ENCODE measurements at regions not wholly inside any gene's neighbourhood (a gene's known extent, or its start where the extent isn't known, plus 50 kb on each side); places are given as distances from the start of the nearest gene placed in this dataset.
"Not testable (repeated sequence)": the region's sequence is repeated elsewhere in the genome, so short reads cannot be mapped to it uniquely, and the experiment has no call there.

DNA sequence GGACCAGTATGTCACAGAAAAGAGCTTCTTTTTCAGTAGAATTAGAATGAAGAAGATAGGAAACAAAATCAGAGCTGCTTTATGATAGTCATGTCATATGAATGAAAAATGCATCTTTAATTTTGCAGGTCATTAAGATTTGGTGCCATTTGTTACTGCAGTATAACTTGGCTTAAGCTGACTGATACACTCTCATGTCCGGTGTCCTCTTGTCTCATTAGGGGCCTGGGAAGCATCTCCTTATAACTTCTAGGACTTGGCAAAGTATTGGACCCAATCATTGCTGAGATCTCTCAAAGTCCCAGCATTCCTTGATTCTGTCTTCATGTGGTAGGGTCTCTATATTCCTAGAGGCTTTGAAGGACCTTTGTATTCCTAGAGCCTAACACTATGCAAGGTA is 559.4 kb downstream of the TOX3 start:
- Histone ChIP-seq H3K27ac (no peak overlapping the region), H3K36me3 (ENCODE audit: insufficient read depth, low read length) (no peaks in the 10 kb centered on the region), H3K9ac (ENCODE audit: insufficient read length) (no peak overlapping the region), H3K4me3 (no peak overlapping the region), H3K9me3 (ENCODE audit: low read depth, low read length) (no peaks in the 10 kb centered on the region)
- no peak for DNase-seq (ENCODE audit: low read depth, low spot score)
- TF ChIP-seq POLR2AphosphoS5 (IDR thresholded peaks at IDR 0.05; ENCODE audit: borderline replicate concordance, low read depth, low read length), result no peak
- TF ChIP-seq FOXP2 (optimal IDR thresholded peaks at IDR 0.05; ENCODE audit: control extremely low read depth, extremely low read length, insufficient read depth), result no peak
- TF ChIP-seq EZH2 (IDR thresholded peaks at IDR 0.05), result no peak

DNA sequence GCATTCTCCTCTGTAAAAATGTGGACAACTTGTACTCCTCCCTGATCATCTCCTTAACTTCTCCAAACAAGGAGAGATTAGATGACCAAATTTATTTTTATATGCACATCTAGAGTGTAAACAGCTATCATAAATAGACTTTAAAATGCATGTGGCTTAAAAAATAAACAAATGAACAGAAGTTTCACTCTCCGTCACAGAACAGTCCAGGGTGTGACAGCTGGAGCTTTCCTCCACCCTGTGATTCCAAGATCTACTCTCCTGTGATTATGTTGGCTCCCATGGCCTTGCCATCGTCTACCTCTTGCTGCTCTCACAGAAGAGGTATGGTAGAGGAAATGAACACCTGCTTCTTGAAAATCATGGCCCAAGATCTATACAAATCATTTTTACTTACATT is 560.2 kb downstream of the TOX3 start:
- H3K9me3 ChIP-seq (ENCODE audit: low read depth, low read length), result no peaks in the 10 kb centered on the region
- H3K4me3 ChIP-seq, result no peak overlapping the region
- H3K27ac ChIP-seq, result no peak overlapping the region
- TF ChIP-seq FOXP2 (optimal IDR thresholded peaks at IDR 0.05; ENCODE audit: control extremely low read depth, extremely low read length, insufficient read depth) (no peak), EZH2 (IDR thresholded peaks at IDR 0.05) (no peak), POLR2AphosphoS5 (IDR thresholded peaks at IDR 0.05; ENCODE audit: borderline replicate concordance, low read depth, low read length) (no peak)
- H3K9ac ChIP-seq (ENCODE audit: insufficient read length), result no peak overlapping the region
- H3K36me3 ChIP-seq (ENCODE audit: insufficient read depth, low read length), result no peaks in the 10 kb centered on the region
- no peak for DNase-seq (ENCODE audit: low read depth, low spot score)

DNA sequence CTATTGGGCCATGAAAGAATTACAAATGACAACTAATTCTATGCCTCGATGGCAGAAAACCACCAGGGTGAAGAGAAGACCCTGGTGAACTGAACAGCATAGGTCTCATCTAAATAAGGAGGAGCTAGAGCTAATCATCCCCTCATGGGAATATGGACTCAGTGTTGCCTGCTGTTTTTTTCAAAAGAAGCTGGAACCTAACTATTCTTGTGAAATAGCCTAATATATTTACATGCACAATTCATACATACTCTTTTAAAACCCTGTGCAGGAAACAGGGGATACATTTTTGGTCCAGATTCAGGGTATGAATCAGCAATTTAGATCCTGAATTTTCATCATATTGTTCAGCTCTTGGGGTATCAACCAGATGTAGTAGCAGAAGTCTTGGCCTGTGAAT is 560.6 kb downstream of the TOX3 start:
- Histone ChIP-seq H3K9me3 (ENCODE audit: low read depth, low read length) (no peaks in the 10 kb centered on the region), H3K36me3 (ENCODE audit: insufficient read depth, low read length) (no peaks in the 10 kb centered on the region), H3K4me3 (no peak overlapping the region), H3K9ac (ENCODE audit: insufficient read length) (no peak overlapping the region), H3K27ac (no peak overlapping the region)
- no peak for TF ChIP-seq EZH2 (IDR thresholded peaks at IDR 0.05)
- TF ChIP-seq FOXP2 (optimal IDR thresholded peaks at IDR 0.05; ENCODE audit: control extremely low read depth, extremely low read length, insufficient read depth), result no peak
- no peak for TF ChIP-seq POLR2AphosphoS5 (IDR thresholded peaks at IDR 0.05; ENCODE audit: borderline replicate concordance, low read depth, low read length)
- DNase-seq (ENCODE audit: low read depth, low spot score), result no peak

DNA sequence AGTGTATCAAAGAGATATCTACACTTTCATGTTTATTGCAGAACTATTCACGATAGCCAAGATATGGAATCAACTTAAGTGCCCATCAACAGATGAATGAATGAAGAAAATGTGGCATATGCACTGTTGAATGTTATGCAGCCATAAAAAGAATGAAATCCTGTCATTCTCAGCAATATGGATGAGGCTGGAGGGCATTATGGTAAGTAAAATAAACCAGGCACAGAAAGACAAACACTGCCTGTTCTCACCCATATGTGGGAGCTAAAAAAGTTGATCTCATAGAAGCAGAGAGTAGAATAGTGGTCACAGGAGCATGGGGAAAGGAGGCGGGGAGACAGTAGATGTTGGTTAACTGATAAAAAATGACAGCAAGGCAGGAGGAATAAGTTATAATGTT is 561.8 kb downstream of the TOX3 start:
- TF ChIP-seq FOXP2 (optimal IDR thresholded peaks at IDR 0.05; ENCODE audit: control extremely low read depth, extremely low read length, insufficient read depth) (no peak), POLR2AphosphoS5 (IDR thresholded peaks at IDR 0.05; ENCODE audit: borderline replicate concordance, low read depth, low read length) (no peak), EZH2 (IDR thresholded peaks at IDR 0.05) (no peak)
- Histone ChIP-seq H3K36me3 (ENCODE audit: insufficient read depth, low read length) (no peaks in the 10 kb centered on the region), H3K9me3 (ENCODE audit: low read depth, low read length) (no peaks in the 10 kb centered on the region), H3K4me3 (no peak overlapping the region), H3K27ac (no peak overlapping the region), H3K9ac (ENCODE audit: insufficient read length) (no peak overlapping the region)
- DNase-seq (ENCODE audit: low read depth, low spot score), result no peak

DNA sequence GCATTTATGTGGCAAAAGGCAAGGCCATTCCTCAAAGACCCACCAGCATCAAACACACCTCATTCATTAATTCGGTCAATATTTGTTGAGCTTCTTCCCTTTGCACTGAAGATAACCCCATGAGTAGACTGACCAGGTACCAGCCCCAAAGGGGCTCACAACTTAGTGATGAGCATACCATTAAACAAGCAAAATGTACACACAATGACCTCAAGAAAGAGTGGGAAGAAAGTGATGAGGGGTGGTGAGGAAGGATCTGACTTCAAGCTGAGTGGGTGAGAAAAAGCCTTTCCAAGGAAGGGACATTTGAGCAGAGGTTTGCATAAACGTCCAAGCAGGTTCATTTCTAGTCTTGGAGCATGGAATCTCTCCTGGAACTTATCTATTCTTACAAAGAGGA is 562.5 kb downstream of the TOX3 start:
- no peak overlapping the region for H3K27ac ChIP-seq
- H3K9me3 ChIP-seq (ENCODE audit: low read depth, low read length), result no peaks in the 10 kb centered on the region
- no peaks in the 10 kb centered on the region for H3K36me3 ChIP-seq (ENCODE audit: insufficient read depth, low read length)
- no peak overlapping the region for H3K4me3 ChIP-seq
- H3K9ac ChIP-seq (ENCODE audit: insufficient read length), result no peak overlapping the region
- DNase-seq (ENCODE audit: low read depth, low spot score), result no peak
- TF ChIP-seq EZH2 (IDR thresholded peaks at IDR 0.05) (no peak), POLR2AphosphoS5 (IDR thresholded peaks at IDR 0.05; ENCODE audit: borderline replicate concordance, low read depth, low read length) (no peak), FOXP2 (optimal IDR thresholded peaks at IDR 0.05; ENCODE audit: control extremely low read depth, extremely low read length, insufficient read depth) (no peak)

DNA sequence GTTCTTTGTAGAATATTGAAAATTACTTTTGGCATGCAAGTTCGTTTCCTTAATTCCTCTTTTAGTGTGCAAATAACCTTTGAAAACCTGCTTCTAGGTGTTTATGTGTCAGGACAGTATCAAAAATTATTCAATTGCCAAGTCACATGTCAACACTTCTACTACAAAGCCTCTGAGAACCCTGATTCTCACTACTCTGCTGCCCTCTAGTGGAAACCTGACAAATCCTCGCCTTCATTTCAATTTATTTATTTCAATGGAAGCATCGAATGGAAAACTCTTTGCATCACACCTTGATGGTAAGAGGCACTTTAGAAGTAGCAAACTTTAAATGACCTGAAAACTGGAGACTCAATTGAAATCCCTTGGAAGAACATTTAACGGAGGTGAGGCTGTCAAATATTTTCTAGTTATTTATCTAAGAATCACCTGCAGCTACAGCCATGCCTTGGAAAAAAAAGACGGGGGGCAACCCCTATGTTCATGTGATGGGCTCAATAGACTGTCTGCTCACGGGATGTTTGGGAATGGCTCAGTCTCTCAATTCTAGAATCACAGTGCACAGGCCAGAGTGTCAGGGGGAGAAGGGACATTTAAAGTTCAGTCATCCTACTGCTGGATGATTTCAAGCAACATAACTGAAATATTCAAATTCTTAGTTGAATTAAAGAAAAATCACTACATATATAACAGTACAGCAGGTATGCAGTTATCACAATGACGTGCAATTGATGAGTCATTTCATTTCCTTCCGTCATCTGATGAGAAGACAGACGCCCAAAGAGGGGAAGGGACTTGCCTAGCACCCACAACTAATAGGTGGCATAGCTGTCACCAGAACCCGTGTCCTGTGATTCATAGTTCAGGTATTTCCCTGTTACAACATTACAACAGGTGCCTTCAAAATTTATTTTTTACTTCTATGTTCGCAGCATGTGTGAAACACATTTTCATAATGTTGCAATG is 563.9 kb downstream of the TOX3 start:
- no peak overlapping the region for H3K9ac ChIP-seq (ENCODE audit: insufficient read length)
- no peak overlapping the region for H3K27ac ChIP-seq
- DNase-seq (ENCODE audit: low read depth, low spot score), result peak; percentile 32
- no peaks in the 10 kb centered on the region for H3K36me3 ChIP-seq (ENCODE audit: insufficient read depth, low read length)
- H3K4me3 ChIP-seq, result no peak overlapping the region
- no peaks in the 10 kb centered on the region for H3K9me3 ChIP-seq (ENCODE audit: low read depth, low read length)
- TF ChIP-seq EZH2 (IDR thresholded peaks at IDR 0.05) (no peak), FOXP2 (optimal IDR thresholded peaks at IDR 0.05; ENCODE audit: control extremely low read depth, extremely low read length, insufficient read depth) (no peak), POLR2AphosphoS5 (IDR thresholded peaks at IDR 0.05; ENCODE audit: borderline replicate concordance, low read depth, low read length) (no peak)

DNA sequence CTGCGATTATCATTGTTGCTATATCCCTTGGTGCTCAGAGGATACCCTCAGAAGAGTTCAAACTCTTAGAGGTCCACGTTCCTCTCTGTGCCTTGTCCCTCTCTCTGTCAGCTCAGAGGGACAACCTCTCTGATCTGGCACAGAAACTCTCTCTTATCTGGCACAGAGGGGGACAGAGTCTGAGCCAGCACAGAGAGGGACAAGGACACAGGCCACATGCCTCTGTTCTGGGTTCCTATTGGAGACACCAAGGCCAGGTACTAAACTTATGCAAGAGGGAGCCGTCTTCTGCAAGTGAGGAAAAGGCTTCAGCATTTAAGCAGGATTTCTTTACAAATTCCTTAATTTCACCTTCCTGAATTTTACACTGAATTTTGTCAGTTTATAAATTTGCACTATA is 565.2 kb downstream of the TOX3 start:
- Histone ChIP-seq H3K27ac (no peak overlapping the region), H3K9ac (ENCODE audit: insufficient read length) (no peak overlapping the region), H3K9me3 (ENCODE audit: low read depth, low read length) (no peaks in the 10 kb centered on the region), H3K36me3 (ENCODE audit: insufficient read depth, low read length) (no peaks in the 10 kb centered on the region), H3K4me3 (no peak overlapping the region)
- TF ChIP-seq POLR2AphosphoS5 (IDR thresholded peaks at IDR 0.05; ENCODE audit: borderline replicate concordance, low read depth, low read length), result no peak
- no peak for TF ChIP-seq FOXP2 (optimal IDR thresholded peaks at IDR 0.05; ENCODE audit: control extremely low read depth, extremely low read length, insufficient read depth)
- no peak for TF ChIP-seq EZH2 (IDR thresholded peaks at IDR 0.05)
- no peak for DNase-seq (ENCODE audit: low read depth, low spot score)

DNA sequence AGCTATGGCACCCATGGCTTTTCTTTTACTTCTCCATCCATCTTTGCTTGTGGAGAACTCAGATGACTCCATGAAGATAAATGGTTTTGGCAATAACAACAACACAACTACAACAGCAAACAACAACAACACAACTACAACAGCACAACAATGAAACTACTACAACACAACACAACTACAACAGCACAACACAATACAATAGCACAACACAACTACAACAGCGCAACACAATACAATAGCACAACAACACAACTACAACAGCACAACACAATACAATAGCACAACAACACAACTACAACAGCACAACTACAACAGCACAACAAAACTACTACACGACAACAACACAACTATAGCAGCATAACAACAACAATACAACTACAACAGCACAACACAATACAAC is 569.4 kb downstream of the TOX3 start:
- H3K4me3 ChIP-seq; H3K9me3 ChIP-seq (ENCODE audit: low read depth, low read length); H3K9ac ChIP-seq (ENCODE audit: insufficient read length); DNase-seq (ENCODE audit: low read depth, low spot score); H3K36me3 ChIP-seq (ENCODE audit: insufficient read depth, low read length); H3K27ac ChIP-seq: not testable (repeated sequence)

DNA sequence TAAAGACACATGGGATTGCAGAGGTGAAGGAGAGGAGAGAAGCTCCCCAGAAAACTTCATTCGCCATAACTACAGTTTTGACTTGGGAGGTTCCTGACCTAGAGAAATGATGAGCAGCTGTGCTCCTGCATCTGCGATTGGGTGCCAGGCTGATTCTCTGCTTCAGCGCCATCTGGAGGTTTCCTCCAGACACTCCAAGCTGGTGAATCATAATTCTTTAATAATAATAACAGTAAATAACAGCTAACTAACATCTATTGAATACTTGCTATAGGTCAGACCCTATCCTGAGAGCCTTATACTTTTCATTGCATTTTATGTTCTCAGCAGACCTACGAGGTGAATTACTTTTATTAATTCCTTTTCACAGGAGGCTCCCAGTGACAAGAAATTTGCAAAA is 575.8 kb downstream of the TOX3 start:
- DNase-seq (ENCODE audit: low read depth, low spot score), result no peak
- no peak for TF ChIP-seq FOXP2 (optimal IDR thresholded peaks at IDR 0.05; ENCODE audit: control extremely low read depth, extremely low read length, insufficient read depth)
- no peak for TF ChIP-seq POLR2AphosphoS5 (IDR thresholded peaks at IDR 0.05; ENCODE audit: borderline replicate concordance, low read depth, low read length)
- TF ChIP-seq EZH2 (IDR thresholded peaks at IDR 0.05), result no peak
- H3K36me3 ChIP-seq (ENCODE audit: insufficient read depth, low read length), result no peaks in the 10 kb centered on the region
- H3K27ac ChIP-seq, result no peak overlapping the region
- H3K9ac ChIP-seq (ENCODE audit: insufficient read length), result no peak overlapping the region
- H3K9me3 ChIP-seq (ENCODE audit: low read depth, low read length), result no peaks in the 10 kb centered on the region
- H3K4me3 ChIP-seq, result no peak overlapping the region

Measured in SK-N-MC (cell line).